Activated CD4-positive, alpha-beta T cell treated with anti-CD3 and anti-CD28 coated beads, Interleukin-2, Interleukin-4, amounts not matched to agents 100 ng/mL and 50 ng/mL, durations not matched to agents 16 hours and 8 hours (primary cell): ENCODE measurements at regions not wholly inside any gene's neighbourhood (a gene's known extent, or its start where the extent isn't known, plus 50 kb on each side); places are given as distances from the start of the nearest gene placed in this dataset.
A peak's percentile ranks its signal among the peaks of the same experiment; 100 is the strongest.
"Not testable (repeated sequence)": the region's sequence is repeated elsewhere in the genome, so short reads cannot be mapped to it uniquely, and the experiment has no call there.

Experiments
- DNase-seq: peaks from one replicate; pipeline ENCODE4 v3.0.0-alpha.2; 2020; ENCODE audit warnings: low spot score

DNA sequence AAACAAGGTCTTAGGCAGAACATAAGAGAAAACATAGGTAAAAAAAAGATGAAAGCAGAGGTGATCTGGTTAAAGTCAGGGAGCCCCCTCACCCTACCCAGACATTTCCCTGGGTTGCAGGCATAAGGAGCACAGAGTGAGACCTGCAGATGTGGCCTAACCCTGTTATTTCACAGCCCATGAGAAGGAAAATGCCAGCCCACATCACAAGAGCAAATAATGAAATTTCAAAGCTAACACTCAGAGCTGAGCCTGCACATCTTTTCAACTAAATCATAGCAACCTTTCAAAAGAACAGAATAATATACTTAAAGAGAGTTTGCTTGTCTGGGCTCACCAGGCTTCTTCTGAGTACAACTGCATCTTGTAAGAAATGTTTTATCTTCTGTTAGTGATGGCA, 295.4 kb downstream of the RPAP3 start:
- no peak for DNase-seq

- no peak for DNase-seq
These were observed 296.4 kb downstream of the RPAP3 start for GRCh38 chr12:47409310-47409987.

GRCh38 chr12:47408171-47408871, 297.5 kb downstream of the RPAP3 start:
- no peak for DNase-seq

DNA sequence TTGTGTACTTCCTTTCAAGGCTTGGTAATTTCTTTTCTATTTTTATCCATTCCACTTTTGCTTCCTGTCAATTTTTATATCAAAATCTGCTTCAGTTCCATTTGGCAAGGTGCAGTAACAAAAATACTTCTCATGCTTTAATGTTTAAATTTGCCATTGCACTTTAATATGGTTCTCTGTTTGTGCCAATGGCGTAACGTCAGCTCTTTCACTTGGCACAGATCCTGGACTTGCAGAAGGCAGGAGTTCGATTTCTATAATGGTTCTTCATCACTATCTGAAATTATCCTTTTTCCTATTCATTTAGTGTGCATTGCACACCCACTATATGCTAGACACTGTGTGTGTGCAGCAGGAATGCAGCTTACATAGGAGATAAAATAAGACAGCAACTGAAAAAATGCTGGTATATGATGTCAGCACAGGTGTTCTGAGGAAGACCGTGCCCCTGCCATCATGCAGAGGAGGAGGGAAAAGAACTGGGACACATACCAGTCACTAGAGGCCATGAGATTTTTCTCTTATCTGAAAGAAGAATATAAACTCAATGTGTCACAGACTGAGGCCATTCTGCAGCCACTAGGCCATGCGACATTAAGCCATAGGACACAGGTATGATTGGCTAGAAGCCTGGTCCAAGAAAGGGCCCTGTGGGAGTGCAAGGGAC, 298.2 kb downstream of the RPAP3 start:
- DNase-seq: no peak

DNA sequence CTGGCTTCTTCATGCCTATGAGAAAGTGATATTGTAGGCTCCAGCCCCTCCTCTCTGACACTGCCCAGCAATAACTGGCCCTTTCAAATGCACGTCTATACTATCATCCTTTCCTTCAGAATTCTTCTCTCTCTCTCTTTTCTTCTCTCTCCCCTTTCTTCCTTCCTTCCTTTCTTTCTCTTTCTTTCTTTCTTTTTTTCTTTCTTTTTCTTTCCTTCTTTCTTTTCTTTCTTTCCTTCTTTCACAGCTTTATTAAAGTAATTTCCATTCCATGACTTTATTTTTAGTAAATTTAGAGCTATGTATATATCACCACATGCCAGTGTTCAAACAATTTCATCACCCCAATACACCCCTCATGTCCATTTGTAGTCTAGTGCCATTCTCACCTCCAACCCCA, 302.1 kb downstream of the RPAP3 start:
- DNase-seq: no peak

- DNase-seq: not testable (repeated sequence)
These were observed 304.6 kb downstream of the RPAP3 start for GRCh38 chr12:47401196-47401595.

DNA sequence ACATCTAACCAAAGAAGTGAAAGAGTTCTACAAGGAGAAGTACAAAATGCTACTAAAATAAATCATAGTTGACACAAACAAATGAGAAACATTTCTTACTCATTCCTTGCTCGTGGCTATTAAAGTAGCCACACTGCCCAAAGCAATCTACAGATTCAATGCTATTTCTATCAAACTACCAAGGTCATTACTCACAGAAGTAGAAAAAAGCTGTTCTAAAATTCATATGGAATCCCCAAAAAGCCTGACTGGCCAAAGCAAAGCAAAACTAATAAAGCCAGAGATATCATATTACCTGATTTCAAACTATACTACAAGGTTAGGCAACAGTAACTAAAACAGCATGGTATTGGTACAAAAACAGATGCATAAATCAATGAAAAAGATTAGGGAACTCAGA, 305.6 kb downstream of the RPAP3 start:
- no peak for DNase-seq

DNA sequence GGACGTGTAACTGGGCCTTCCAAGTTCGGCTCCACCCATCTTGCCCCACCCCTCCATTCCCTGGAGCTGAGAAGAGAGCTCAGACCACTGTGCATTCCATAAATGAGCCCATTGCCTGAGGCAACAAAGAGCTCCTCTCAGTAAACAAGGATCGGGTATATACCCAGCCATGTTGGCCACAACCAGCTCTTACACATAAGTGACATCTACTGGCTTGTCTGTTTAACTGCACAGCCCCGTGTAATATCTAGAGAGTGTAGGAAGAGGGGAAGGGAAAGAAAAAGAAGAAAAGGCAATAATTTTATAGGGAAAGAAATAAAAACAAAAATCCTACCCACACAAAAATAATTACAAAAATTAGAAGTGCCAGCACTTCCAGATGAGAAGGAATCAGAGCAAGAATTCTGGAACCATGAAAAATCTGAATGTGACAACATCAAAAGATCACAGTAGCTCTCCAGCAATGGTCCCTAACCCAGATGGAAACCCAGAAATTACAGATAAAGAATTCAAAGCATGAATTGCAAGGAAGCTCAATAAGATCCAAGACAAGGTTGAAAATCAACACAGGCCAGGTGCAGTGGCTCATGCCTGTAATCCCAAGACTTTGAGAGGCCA, 308.1 kb downstream of the RPAP3 start:
- peak; percentile 78 for DNase-seq

- DNase-seq: no peak
These were observed 308.7 kb downstream of the RPAP3 start for GRCh38 chr12:47396902-47397663.

GRCh38 chr12:47394070-47394469, 311.8 kb downstream of the RPAP3 start:
- DNase-seq: no peak

DNA sequence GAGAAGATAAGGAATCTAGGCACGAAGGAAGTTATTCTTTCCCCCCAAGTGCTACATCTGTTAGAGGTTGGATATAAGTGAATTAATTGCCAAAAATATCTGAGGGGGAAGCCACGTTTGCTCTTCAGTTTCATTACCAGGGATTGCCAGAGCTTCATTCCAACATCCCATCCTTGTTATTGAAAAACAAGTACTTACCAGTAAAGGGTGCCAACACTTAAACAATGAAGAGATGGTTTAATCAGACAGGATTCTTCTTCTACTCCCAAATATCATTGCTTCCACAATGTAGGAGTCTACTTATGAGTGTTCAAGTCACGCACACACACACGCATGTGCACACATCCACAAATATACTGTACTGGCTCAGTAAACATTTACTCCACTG, 312.4 kb downstream of the RPAP3 start:
- DNase-seq: no peak

GRCh38 chr12:47391566-47391965, 311.8 kb upstream of the AMIGO2 start:
- peak; percentile 52 for DNase-seq

DNA sequence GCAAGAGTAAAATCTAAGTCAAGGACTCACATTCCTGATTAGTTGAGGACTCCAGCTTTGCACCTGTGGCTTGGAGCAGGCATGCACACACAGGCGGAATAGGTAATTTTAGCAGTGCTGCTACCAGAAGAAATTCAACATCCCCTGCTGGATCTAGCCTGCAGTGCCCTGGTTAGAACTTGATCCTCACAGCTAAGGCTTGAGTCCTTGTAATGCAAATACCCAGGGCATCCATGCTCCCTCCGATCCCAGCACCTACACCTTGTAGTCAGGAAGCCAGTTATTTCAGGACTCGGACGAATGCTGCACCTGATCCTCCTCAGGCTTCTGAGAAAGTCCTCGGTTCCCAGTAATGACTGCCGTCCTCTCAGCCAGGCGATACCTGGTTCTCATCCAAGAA, 309.0 kb upstream of the AMIGO2 start:
- DNase-seq: no peak

DNA sequence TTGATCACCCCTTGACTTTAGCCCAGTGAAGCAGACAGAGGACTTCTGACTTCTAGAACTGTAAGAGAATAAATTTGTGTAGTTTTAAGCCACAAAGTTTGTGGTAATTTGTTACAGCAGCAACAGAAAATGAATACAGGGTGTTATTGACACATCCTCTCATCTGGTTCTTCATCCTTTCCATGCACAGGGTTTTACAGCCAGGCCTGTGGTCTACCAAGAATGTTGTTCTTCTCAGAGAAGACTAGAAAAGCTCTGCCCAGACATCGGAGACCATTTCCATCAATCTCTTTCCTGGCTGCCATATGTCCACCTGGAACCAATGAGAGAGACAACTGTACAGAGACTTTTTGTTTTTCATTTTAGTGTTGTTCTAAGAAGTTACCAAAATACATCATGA, 308.2 kb upstream of the AMIGO2 start:
- DNase-seq: no peak

GRCh38 chr12:47385653-47386052, 305.9 kb upstream of the AMIGO2 start:
- DNase-seq: no peak

- DNase-seq: no peak
These were observed 304.2 kb upstream of the AMIGO2 start for GRCh38 chr12:47383942-47384341.

GRCh38 chr12:47382305-47382704, 302.5 kb upstream of the AMIGO2 start:
- no peak for DNase-seq

DNA sequence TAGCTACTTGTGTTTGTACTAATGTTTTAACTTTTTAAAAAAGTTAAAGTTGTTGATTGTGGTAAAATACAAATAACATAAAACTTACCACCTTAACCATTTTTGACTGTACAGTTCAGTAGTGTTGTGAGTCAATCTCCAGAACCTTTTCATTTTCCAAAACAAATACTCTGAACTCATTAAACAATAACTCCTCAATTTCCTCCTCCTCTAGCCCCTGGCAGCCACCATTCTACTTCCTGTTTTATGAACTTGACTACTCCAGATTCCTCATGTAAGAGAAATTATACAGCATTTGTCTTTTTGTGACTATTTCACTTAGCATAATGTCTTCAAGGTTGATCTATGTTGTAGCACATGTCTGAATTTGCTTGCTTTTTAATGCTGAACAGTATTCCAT, 299.1 kb upstream of the AMIGO2 start:
- DNase-seq: no peak

- no peak for DNase-seq
These were observed 298.4 kb upstream of the AMIGO2 start for GRCh38 chr12:47378222-47378582.

DNA sequence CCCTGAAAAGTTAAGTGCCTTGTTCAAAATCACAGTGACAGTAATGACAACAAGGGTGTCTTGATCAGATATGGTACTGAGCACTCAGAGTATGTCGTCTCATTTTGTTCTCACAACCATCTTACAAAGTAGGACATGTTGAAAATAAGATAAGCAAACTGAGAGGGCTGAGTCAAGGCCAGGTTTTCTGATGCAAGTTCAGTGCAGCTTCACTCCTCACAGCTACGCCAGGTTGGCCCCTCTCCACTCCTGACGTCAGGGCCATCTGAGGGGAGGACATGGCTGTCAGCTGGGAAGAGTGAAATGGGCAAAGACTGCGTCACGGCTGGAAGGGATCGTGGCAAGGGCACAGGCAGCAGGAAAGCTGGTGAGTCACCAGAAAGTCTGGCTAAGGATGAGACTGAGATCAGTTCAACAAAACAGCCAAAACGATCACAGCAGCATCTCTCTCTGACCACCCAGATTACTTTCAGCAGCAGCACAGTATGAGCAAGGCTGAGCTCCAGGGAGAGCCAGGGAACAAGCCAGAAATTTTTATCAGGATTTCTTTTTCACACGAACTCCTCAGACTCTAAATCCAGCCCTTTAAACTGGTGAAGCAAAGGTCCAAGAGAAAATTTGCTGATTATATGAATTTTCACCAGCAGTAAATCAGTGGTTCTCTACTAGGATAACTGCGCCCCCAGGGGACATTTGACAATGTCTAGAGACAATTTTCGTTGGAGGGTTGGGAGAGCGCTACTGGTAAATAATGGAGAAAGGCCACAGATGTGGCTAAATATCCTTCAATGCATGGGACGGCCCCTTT, 297.9 kb upstream of the AMIGO2 start:
- DNase-seq: no peak

GRCh38 chr12:47376927-47377326, 297.2 kb upstream of the AMIGO2 start:
- no peak for DNase-seq
